GM13976 (cell line): ENCODE measurements at regions not wholly inside any gene's neighbourhood (a gene's known extent, or its start where the extent isn't known, plus 50 kb on each side); places are given as distances from the start of the nearest gene placed in this dataset.

Experiments used
- DNase-seq: peaks from one replicate; pipeline ENCODE4 v3.0.0; 2012; ENCODE audit warnings: low spot score
- in situ Hi-C: fragments of 300-500 bp; cut with MboI; formaldehyde crosslinking; loops from one replicate; pipeline ENCODE4 v1.12.0; 2022; ENCODE audit warnings: low sequenced_read_pairs, mixed read lengths, inconsistent platforms; ENCODE audit not compliant: unreplicated experiment
- TF ChIP-seq, protein P1 (sequence below): IDR thresholded peaks from 2 replicates; pipeline ENCODE4 v1.5.1; 2012; ENCODE audit warnings: borderline replicate concordance, mild to moderate bottlenecking; ENCODE audit not compliant: insufficient read depth; ENCODE audit errors: extremely low read depth, missing control alignments, control extremely low read depth

DNA sequence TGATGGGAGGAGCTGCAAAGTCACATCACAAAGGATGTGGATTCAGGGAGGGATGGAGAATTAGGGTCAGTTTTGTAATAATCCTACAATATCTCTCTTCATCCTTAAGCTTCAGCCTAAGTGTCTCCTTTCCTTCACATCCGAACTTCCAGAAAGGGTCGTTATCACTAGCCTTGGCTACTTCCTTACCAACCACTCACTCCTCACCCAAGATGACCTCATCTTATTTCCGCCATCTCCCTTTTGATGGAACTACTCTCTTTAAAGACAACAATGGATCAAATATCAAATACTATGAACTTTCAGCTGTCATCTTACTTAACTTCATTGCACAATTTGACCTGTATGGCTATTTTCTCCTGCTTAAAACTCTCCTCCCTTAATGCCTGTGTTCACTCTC lies 69.6 kb upstream of the BARHL2 start:
- in situ Hi-C loops: no loop called here

DNA sequence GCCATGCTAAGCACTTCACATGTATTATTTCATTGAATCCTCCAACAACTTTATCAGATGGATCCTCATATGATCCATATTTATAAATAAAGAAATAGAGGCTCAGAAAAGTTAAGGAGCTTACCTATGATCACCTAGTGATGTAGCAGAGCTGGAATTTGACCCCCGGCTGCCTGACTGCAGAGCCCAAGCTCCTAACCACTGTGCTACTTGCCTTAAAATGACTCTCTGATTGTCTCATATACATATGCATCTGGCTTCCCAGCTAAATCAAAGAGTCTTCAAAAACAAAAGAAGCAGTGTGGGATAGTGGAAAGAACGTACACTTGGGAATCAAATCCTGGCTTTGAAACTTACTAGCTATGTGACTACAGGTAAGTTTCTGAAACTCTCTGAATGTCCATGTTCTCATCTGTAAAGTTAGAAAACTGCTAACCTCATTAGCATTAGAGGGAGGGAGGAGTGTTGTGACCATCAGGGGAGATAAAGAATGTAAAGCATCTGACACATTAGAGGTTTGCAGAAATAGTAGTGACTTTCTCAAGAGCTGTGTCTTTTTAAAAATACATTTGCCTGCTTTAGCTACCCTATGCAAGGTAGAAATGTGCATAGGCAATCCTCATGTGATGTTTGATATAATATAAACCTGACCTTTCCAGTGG lies 67.2 kb upstream of the BARHL2 start:
- no peak for DNase-seq
- in situ Hi-C loops: no loop called here
- TF ChIP-seq, protein P1, sequence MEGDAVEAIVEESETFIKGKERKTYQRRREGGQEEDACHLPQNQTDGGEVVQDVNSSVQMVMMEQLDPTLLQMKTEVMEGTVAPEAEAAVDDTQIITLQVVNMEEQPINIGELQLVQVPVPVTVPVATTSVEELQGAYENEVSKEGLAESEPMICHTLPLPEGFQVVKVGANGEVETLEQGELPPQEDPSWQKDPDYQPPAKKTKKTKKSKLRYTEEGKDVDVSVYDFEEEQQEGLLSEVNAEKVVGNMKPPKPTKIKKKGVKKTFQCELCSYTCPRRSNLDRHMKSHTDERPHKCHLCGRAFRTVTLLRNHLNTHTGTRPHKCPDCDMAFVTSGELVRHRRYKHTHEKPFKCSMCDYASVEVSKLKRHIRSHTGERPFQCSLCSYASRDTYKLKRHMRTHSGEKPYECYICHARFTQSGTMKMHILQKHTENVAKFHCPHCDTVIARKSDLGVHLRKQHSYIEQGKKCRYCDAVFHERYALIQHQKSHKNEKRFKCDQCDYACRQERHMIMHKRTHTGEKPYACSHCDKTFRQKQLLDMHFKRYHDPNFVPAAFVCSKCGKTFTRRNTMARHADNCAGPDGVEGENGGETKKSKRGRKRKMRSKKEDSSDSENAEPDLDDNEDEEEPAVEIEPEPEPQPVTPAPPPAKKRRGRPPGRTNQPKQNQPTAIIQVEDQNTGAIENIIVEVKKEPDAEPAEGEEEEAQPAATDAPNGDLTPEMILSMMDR: no peak

More for the DNA sequence above, 69.6 kb upstream of the BARHL2 start:
- TF ChIP-seq, protein P1: no peak
- no peak for DNase-seq

DNA sequence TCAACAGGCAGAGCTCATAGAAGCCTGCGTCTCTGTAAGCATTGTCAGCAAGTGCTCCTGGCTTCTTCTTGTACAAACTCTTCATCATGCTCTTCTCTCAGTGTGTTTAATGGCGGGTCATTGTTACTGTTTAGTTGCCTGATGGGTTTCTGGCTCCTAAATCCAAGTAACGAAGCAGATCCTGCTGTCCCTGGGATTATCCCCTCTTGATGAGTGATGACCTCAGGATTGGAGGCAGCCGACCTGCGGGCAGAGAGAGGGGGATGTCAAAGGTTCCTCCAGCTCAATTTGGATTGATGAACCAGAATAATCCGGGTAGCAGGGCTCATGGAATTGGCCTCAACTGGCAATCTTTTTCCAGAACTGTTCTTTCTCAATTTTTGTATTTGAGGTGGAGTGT lies 66.1 kb upstream of the BARHL2 start:
- no peak for DNase-seq
- in situ Hi-C loops: no loop called here
- TF ChIP-seq, protein P1: no peak

DNA sequence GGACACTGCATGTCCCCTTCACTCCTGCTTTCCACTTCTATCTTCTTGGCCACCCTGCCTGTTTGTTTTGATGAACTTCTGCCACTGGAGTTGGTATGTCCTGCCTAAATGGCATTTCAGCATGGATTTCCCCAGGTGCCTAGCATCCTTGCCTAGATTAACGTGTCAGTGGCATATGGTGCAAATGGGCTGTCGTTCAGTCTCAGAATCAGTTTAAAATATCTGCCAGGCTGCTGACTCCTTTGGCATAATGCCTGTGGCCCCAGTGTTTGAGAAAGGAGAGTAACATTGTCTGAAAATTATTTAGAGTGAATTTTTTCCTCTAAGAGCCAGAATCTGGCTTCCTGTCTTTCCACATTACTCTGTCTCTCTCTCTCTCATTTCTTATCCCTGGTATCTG lies 64.9 kb upstream of the BARHL2 start:
- DNase-seq: no peak
- TF ChIP-seq, protein P1: no peak
- in situ Hi-C loops: no loop called here

DNA sequence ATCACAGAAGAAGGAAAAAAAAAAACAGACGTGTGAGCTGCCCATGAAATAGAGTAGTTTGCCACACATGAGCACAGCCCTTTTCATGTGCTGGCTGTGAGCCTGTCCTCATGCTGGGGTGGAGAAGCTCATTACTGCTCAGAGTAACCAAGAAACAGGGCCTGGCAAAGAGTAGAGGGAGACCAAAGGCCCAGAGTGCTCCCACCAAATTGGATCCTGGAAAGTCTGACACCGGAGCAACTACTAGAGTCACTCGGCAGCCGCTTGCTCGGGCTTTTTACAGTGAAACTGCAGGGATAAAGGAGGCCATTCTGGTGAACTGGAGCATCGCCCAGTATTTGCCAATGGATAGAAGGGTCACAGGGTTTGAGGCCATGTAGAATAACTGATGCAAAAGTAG lies 64.4 kb upstream of the BARHL2 start:
- TF ChIP-seq, protein P1: no peak
- in situ Hi-C loops: no loop called here
- no peak for DNase-seq

DNA sequence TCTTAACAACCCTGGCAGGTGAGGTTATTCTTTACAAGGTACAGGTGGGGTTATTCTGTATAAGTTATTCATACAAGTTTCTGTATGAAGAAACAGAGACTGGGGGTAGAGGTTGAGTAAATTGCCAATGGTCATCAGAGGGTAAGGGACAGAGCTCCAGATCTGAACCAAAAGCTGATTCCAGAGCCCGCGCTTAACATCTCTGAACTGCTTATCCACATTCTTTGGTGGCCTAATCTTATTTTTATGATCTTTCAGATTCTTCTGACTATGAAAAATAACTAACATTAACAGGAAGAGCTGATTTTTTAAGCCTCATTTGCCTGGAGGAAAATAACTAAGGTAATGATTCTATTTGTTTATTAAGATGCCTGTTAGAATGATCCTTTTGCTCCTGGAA lies 63.9 kb upstream of the BARHL2 start:
- no peak for DNase-seq
- TF ChIP-seq, protein P1: no peak
- in situ Hi-C loops: no loop called here
